DND-41 (cell line): ENCODE measurements at regions not wholly inside any gene's neighbourhood (a gene's known extent, or its start where the extent isn't known, plus 50 kb on each side); places are given as distances from the start of the nearest gene placed in this dataset.
"Not testable (repeated sequence)": the region's sequence is repeated elsewhere in the genome, so short reads cannot be mapped to it uniquely, and the experiment has no call there.

ENCODE experiments used
- CTCF ChIP-seq: IDR thresholded peaks from 2 replicates; pipeline ENCODE4 v1.5.1; 2012; ENCODE audit warnings: borderline replicate concordance, low read length, moderate library complexity, mild to moderate bottlenecking; ENCODE audit not compliant: poor library complexity, severe bottlenecking; ENCODE audit errors: extremely low read depth
- EZH2 ChIP-seq: IDR thresholded peaks from 3 replicates; pipeline ENCODE4 v1.6.1; 2012; ENCODE audit warnings: borderline replicate concordance, low read depth, mild to moderate bottlenecking, moderate library complexity, low read length, inconsistent platforms; ENCODE audit not compliant: severe bottlenecking

- not testable (repeated sequence) for TF ChIP-seq CTCF, EZH2
These were observed 126.2 kb downstream of the MTERF1 start for GRCh38 chr7:91754280-91754679.
